ENCODE measurements at regions not wholly inside any gene's neighbourhood (a gene's known extent, or its start where the extent isn't known, plus 50 kb on each side); places are given as distances from the start of the nearest gene placed in this dataset.

- TF ChIP-seq CTCF (IDR thresholded peaks at IDR 0.05; ENCODE audit: low read depth, low read length, missing control alignments), result peak; percentile 78
- in situ Hi-C loops (cut with HindIII; ENCODE audit: low sequenced_read_pairs), result no loop called here
- no peak overlapping the region for H3K4me3 ChIP-seq (ENCODE audit: low read depth, low read length)
- no peak for DNase-seq (ENCODE audit: low read depth)
These were observed 98.4 kb upstream of the HABP2 start for GRCh38 chr10:113454341-113455061.

- in situ Hi-C loops (cut with HindIII; ENCODE audit: low sequenced_read_pairs), result no loop called here
- DNase-seq (ENCODE audit: low read depth), result no peak
- no peak overlapping the region for H3K4me3 ChIP-seq (ENCODE audit: low read depth, low read length)
- no peak for TF ChIP-seq CTCF (IDR thresholded peaks at IDR 0.05; ENCODE audit: low read depth, low read length, missing control alignments)
These were observed 96.9 kb upstream of the HABP2 start for GRCh38 chr10:113455947-113456346.

- in situ Hi-C loops (cut with HindIII; ENCODE audit: low sequenced_read_pairs), result no loop called here
- H3K4me3 ChIP-seq (ENCODE audit: low read depth, low read length), result no peak overlapping the region
- no peak for TF ChIP-seq CTCF (IDR thresholded peaks at IDR 0.05; ENCODE audit: low read depth, low read length, missing control alignments)
- DNase-seq (ENCODE audit: low read depth), result no peak
These were observed 96.1 kb upstream of the HABP2 start for GRCh38 chr10:113456741-113457140.

GRCh38 chr10:113457408-113457807 lies 95.4 kb upstream of the HABP2 start:
- no peak for TF ChIP-seq CTCF (IDR thresholded peaks at IDR 0.05; ENCODE audit: low read depth, low read length, missing control alignments)
- no peak overlapping the region for H3K4me3 ChIP-seq (ENCODE audit: low read depth, low read length)
- in situ Hi-C loops (cut with HindIII; ENCODE audit: low sequenced_read_pairs), result no loop called here
- no peak for DNase-seq (ENCODE audit: low read depth)

- TF ChIP-seq CTCF (IDR thresholded peaks at IDR 0.05; ENCODE audit: low read depth, low read length, missing control alignments), result no peak
- no peak overlapping the region for H3K4me3 ChIP-seq (ENCODE audit: low read depth, low read length)
- DNase-seq (ENCODE audit: low read depth), result no peak
- in situ Hi-C loops (cut with HindIII; ENCODE audit: low sequenced_read_pairs), result no loop called here
These were observed 94.4 kb upstream of the HABP2 start for GRCh38 chr10:113458451-113458850.

- no peak for TF ChIP-seq CTCF (IDR thresholded peaks at IDR 0.05; ENCODE audit: low read depth, low read length, missing control alignments)
- no peak for DNase-seq (ENCODE audit: low read depth)
- H3K4me3 ChIP-seq (ENCODE audit: low read depth, low read length), result no peak overlapping the region
- in situ Hi-C loops (cut with HindIII; ENCODE audit: low sequenced_read_pairs), result no loop called here
These were observed 93.9 kb upstream of the HABP2 start for GRCh38 chr10:113458944-113459343.

All from astrocyte of the cerebellum (primary cell).